Gastroesophageal sphincter (tissue), 4 donors: ENCODE measurements at regions not wholly inside any gene's neighbourhood (a gene's known extent, or its start where the extent isn't known, plus 50 kb on each side); places are given as distances from the start of the nearest gene placed in this dataset.

Experiments
- ATAC-seq: fragments of 150-250 bp; one replicate; pipeline ENCODE4 v1.9.1; 2016; ENCODE audit warnings: mild to moderate bottlenecking, moderate library complexity
- H3K27ac ChIP-seq, 4 donors: fragments of 200-600 bp; sonication (generic) in 3 of 4; 1 replicate in 3 of 4; 2 replicates in 1 of 4; pipeline ENCODE4 v1.5.1; 2016 to 2019
- H3K27me3 ChIP-seq: fragments of 200-600 bp; sonication (generic); one replicate; pipeline ENCODE4 v1.5.1; 2019
- H3K36me3 ChIP-seq, 2 donors: fragments of 200-600 bp; sonication (generic); one replicate each; pipeline ENCODE4 v1.5.1; 2019; ENCODE audit warnings: control low read depth in 1 of 2
- H3K4me1 ChIP-seq, 3 donors: fragments of 200-600 bp; sonication (generic); 1 replicate in 2 of 3; 2 replicates in 1 of 3; pipeline ENCODE4 v1.5.1; 2016 to 2019; ENCODE audit warnings: control low read depth in 2 of 3
- H3K4me3 ChIP-seq, 2 donors: fragments of 200-600 bp; sonication (generic); one replicate each; pipeline ENCODE4 v1.5.1; 2019; ENCODE audit warnings: mild to moderate bottlenecking in 1 of 2, moderate library complexity in 1 of 2
- H3K9me3 ChIP-seq, 3 donors: fragments of 200-600 bp; sonication (generic); one replicate each; pipeline ENCODE4 v1.5.1; 2017 to 2019; ENCODE audit warnings: control low read depth in 2 of 3
- EP300 ChIP-seq: sonication (generic); formaldehyde crosslinking; IDR thresholded peaks from one replicate; pipeline ENCODE4 v1.6.1; 2017; ENCODE audit warnings: antibody characterized with exemption, mild to moderate bottlenecking
- POLR2A ChIP-seq, 2 donors: fragments of 450-650 bp; IDR thresholded peaks; one replicate each; pipeline ENCODE4 v1.6.1; 2017; ENCODE audit warnings: antibody characterized with exemption in 2 of 2, mild to moderate bottlenecking in 2 of 2, moderate library complexity in 1 of 2
- POLR2AphosphoS5 ChIP-seq: sonication (generic); formaldehyde crosslinking; IDR thresholded peaks from one replicate; pipeline ENCODE4 v1.6.1; 2017; ENCODE audit warnings: antibody characterized with exemption
- WGBS, 2 donors: methylation state at CpG; one replicate each; pipeline ENCODE4 v1.1.5; 2018; ENCODE audit warnings: low coverage in 1 of 2; 5-methylcytosine and 5-hydroxymethylcytosine counted together
- TF ChIP-seq, protein P1 (sequence below), 4 experiments: fragments of 200-600 bp in 2 of 4; fragments of 450-650 bp in 2 of 4; sonication (generic) in 1 of 4; IDR thresholded peaks; one replicate each; pipeline ENCODE4 v1.5.1; 2017 to 2019; ENCODE audit warnings: antibody characterized with exemption in 4 of 4, mild to moderate bottlenecking in 2 of 4, moderate library complexity in 2 of 4

DNA sequence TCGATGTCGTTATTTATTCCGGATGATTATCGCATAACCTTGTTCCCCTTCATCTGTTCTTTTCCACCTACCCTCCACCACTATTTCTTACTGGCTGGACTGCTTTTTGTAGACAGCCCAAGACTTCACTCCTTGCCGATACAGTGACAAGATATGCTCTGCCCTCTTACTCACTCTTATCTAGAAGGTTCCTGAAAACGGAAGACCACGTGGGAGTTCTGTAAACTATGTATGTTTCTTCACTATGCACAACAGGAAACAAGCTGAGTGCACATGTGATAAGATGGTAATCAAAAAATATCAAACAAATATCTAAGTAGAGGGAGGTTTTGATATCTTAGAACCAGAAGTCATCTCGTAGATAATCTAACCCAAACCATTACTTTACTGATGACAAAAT, 122.9 kb upstream of the ARHGAP20 start:
- Histone ChIP-seq H3K27me3 (no peaks in the 10 kb centered on the region), H3K4me3 (no peak overlapping the region), H3K27ac (no peak overlapping the region), H3K9me3 (no peaks in the 10 kb centered on the region), H3K36me3 (no peaks in the 10 kb centered on the region), H3K4me1 (peaks cover 0 to 6% (median 0%) of the 10 kb centered on the region in 3 donors)
- TF ChIP-seq EP300 (no peak), POLR2AphosphoS5 (no peak), POLR2A (IDR thresholded peaks at IDR 0.05) (no peak)
- TF ChIP-seq, protein P1, sequence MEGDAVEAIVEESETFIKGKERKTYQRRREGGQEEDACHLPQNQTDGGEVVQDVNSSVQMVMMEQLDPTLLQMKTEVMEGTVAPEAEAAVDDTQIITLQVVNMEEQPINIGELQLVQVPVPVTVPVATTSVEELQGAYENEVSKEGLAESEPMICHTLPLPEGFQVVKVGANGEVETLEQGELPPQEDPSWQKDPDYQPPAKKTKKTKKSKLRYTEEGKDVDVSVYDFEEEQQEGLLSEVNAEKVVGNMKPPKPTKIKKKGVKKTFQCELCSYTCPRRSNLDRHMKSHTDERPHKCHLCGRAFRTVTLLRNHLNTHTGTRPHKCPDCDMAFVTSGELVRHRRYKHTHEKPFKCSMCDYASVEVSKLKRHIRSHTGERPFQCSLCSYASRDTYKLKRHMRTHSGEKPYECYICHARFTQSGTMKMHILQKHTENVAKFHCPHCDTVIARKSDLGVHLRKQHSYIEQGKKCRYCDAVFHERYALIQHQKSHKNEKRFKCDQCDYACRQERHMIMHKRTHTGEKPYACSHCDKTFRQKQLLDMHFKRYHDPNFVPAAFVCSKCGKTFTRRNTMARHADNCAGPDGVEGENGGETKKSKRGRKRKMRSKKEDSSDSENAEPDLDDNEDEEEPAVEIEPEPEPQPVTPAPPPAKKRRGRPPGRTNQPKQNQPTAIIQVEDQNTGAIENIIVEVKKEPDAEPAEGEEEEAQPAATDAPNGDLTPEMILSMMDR (IDR thresholded peaks at IDR 0.05): no peak
- ATAC-seq: no peak
- WGBS, 2 donors: 78 to 91% methylated on average over 7 to 8 of the region's 8 CpGs

DNA sequence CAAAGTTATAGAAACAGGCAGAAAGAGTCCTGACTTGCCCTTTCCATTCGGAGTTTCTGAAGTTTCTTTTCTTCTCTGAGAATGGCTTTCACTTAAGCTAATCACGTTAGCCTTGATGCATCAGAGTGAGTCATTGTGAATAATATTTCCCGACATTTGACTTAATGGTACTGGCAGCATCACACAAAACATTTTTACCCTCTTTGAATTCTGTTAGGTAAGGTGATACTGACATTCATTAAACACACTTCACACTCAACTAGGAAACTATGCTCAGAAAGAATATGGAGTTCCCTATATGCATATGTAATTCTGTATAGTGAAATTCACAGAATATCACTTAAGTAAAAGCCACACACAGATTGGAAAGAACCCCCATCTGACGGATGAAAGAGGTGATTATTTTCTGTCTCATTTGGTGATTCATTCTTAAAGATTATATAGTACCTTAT, 120.8 kb upstream of the ARHGAP20 start:
- H3K36me3 ChIP-seq: no peaks in the 10 kb centered on the region
- H3K4me1 ChIP-seq: peaks cover 0 to 6% (median 0%) of the 10 kb centered on the region in 3 donors
- no peaks in the 10 kb centered on the region for H3K9me3 ChIP-seq
- WGBS, 2 donors: 45 to 53% methylated on average over 4 of the region's 4 CpGs
- no peak for ATAC-seq
- TF ChIP-seq POLR2AphosphoS5: peak; percentile 80
- no peak for TF ChIP-seq EP300
- H3K4me3 ChIP-seq: no peak overlapping the region
- H3K27me3 ChIP-seq: no peaks in the 10 kb centered on the region
- no peak overlapping the region for H3K27ac ChIP-seq

DNA sequence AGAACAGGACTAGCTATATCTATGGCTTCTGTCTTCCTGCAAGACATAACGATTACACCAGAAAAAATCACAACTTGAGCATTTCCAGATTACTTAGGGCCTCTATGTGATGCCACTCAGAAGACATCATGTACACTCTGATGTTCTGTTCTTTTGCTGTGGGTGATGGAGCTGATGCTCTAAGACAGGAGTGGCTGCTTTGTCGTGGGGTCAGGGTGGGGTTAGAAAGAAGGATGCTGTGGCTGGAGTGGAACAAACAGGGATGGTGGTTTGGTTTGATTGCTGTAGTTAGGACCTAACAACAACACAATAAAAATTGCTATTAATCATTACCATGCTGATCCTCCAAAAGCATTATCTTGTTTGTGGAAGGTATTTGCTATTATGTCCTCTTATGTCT, 120.3 kb upstream of the ARHGAP20 start:
- Histone ChIP-seq H3K9me3 (no peaks in the 10 kb centered on the region), H3K4me3 (no peak overlapping the region), H3K4me1 (peaks cover 0 to 6% (median 0%) of the 10 kb centered on the region in 3 donors), H3K27ac (no peak overlapping the region), H3K36me3 (no peaks in the 10 kb centered on the region), H3K27me3 (no peaks in the 10 kb centered on the region)
- no peak for ATAC-seq
- 94% methylated on average over 2 of the region's 2 CpGs for WGBS, 2 donors
- no peak for TF ChIP-seq POLR2A (IDR thresholded peaks at IDR 0.05)
- TF ChIP-seq EP300: no peak
- TF ChIP-seq, protein P1 (IDR thresholded peaks at IDR 0.05): no peak
- no peak for TF ChIP-seq POLR2AphosphoS5

DNA sequence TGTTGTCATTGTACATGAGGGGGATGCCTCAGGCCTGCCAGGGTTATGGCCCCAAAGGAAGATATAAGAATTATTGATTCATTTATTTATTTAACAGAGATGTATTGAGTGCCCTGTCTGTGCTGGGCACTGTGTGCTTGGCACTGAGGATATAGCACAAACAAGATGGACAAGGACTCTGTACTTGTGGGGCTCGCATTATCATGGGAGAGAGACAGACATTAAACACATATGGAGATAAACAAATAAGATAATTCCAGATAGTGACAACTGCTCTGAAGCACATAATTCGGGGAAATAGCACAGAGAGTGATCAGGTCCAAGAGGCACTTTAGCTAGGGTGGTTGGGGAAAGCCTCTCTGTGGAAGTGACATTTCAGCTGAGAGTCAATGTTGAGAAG, 119.8 kb upstream of the ARHGAP20 start:
- no peak for ATAC-seq
- TF ChIP-seq EP300 (no peak), POLR2A (IDR thresholded peaks at IDR 0.05) (no peak), POLR2AphosphoS5 (no peak)
- TF ChIP-seq, protein P1 (IDR thresholded peaks at IDR 0.05): no peak
- peaks cover 0 to 6% (median 0%) of the 10 kb centered on the region in 3 donors for H3K4me1 ChIP-seq
- 92 to 100% methylated on average over 2 of the region's 2 CpGs for WGBS, 2 donors
- no peaks in the 10 kb centered on the region for H3K9me3 ChIP-seq
- H3K36me3 ChIP-seq: no peaks in the 10 kb centered on the region
- H3K27ac ChIP-seq: no peak overlapping the region
- no peaks in the 10 kb centered on the region for H3K27me3 ChIP-seq
- H3K4me3 ChIP-seq: no peak overlapping the region

DNA sequence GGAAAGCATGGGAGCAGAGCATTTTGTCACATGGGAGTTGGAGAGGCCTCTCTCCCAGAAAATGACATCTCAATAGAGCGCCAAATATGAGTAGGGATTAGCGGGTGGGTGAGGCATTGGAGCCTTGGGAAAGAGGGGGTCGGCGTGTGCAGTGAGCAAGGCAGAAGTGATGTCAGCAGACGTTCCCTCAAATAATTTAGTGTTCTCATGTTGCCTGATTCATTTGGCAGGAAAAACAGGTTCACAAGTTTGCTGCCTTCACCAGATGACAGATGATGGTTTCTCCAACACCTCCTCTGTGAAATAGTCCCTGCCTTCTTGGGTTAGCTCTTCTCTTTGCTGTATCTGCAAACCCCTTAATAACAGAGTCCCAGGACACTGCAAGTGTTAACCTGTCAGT, 118.5 kb upstream of the ARHGAP20 start:
- ATAC-seq: no peak
- TF ChIP-seq, protein P1 (IDR thresholded peaks at IDR 0.05): no peak
- TF ChIP-seq POLR2A (IDR thresholded peaks at IDR 0.05) (no peak), EP300 (no peak), POLR2AphosphoS5 (peak; percentile 56)
- Histone ChIP-seq H3K27ac (no peak overlapping the region), H3K4me3 (no peak overlapping the region), H3K4me1 (peaks cover 0 to 6% (median 0%) of the 10 kb centered on the region in 3 donors), H3K9me3 (no peaks in the 10 kb centered on the region), H3K27me3 (no peaks in the 10 kb centered on the region), H3K36me3 (no peaks in the 10 kb centered on the region)
- WGBS, 2 donors: 63 to 73% methylated on average over 3 to 5 of the region's 5 CpGs
